ENCODE measurements at regions not wholly inside any gene's neighbourhood (a gene's known extent, or its start where the extent isn't known, plus 50 kb on each side); places are given as distances from the start of the nearest gene placed in this dataset.
A peak's percentile ranks its signal among the peaks of the same experiment; 100 is the strongest.

DNA sequence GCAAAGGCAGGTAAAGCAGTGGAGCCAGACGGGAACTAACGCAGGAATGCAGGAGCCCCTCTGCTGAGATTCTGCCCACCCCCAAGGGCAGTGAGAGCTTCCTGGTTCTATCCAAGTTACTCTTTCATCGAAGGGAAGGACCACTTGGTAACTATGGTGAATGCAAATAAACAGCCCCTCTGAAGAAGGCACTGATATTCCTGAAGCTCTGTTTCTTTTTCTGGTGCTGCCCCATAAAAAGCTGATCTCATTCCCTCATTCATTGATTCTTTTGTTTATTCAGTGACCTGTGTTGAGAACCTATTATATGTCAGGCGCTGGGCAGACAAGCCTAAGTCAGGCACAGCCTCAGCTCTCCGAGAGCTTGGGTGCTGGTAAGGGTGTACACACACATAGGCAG is 217.3 kb downstream of the SNX10 start:
- 68 to 86% methylated on average over 4 to 5 of the region's 5 CpGs for WGBS, 2 experiments (ENCODE audit: insufficient coverage in 1 of 2, insufficient read length in 1 of 2)
- Mint-ChIP-seq H3K4me3 (no peak overlapping the region), H3K27ac (no peak overlapping the region), H3K36me3 (ENCODE audit: low read depth) (no peaks in the 10 kb centered on the region), H3K27me3 (ENCODE audit: insufficient read depth) (no peaks in the 10 kb centered on the region), H3K9me3 (no peaks in the 10 kb centered on the region), H3K4me1 (peaks cover 2% of the 10 kb centered on the region)
- DNase-seq = no peak
- no peaks in the 10 kb centered on the region for H3K4me1 ChIP-seq (ENCODE audit: control insufficient read depth, insufficient read depth, low read length)
- no peak for TF ChIP-seq CTCF (conservative IDR thresholded peaks at IDR 0.05)
- no peaks in the 10 kb centered on the region for H3K27me3 ChIP-seq (ENCODE audit: control insufficient read depth, insufficient read depth, low read length, poor library complexity, severe bottlenecking)
- H3K27ac ChIP-seq (ENCODE audit: low read depth, low read length) = peak overlapping the region; percentile 62
- no peak overlapping the region for H3K4me3 ChIP-seq (ENCODE audit: low read length)
- H3K9me3 ChIP-seq (ENCODE audit: control insufficient read depth, low read length) = no peaks in the 10 kb centered on the region
- H3K9ac ChIP-seq (ENCODE audit: extremely low read depth, low read length, poor library complexity, severe bottlenecking) = no peak overlapping the region
- no peaks in the 10 kb centered on the region for H3K36me3 ChIP-seq (ENCODE audit: control insufficient read depth, insufficient read depth, low read length)

- H3K27ac ChIP-seq (ENCODE audit: low read depth, low read length) = no peak overlapping the region
- Mint-ChIP-seq H3K36me3 (ENCODE audit: low read depth) (no peaks in the 10 kb centered on the region), H3K27ac (no peak overlapping the region), H3K4me1 (peaks cover 2% of the 10 kb centered on the region), H3K27me3 (ENCODE audit: insufficient read depth) (no peaks in the 10 kb centered on the region), H3K9me3 (no peaks in the 10 kb centered on the region), H3K4me3 (no peak overlapping the region)
- DNase-seq = no peak
- no peak overlapping the region for H3K4me3 ChIP-seq (ENCODE audit: low read length)
- WGBS, 2 experiments (ENCODE audit: insufficient coverage in 1 of 2, insufficient read length in 1 of 2) = 89 to 98% methylated on average over 1 to 4 of the region's 5 CpGs
- no peaks in the 10 kb centered on the region for H3K4me1 ChIP-seq (ENCODE audit: control insufficient read depth, insufficient read depth, low read length)
- H3K9me3 ChIP-seq (ENCODE audit: control insufficient read depth, low read length) = no peaks in the 10 kb centered on the region
- no peaks in the 10 kb centered on the region for H3K36me3 ChIP-seq (ENCODE audit: control insufficient read depth, insufficient read depth, low read length)
- H3K9ac ChIP-seq (ENCODE audit: extremely low read depth, low read length, poor library complexity, severe bottlenecking) = no peak overlapping the region
- H3K27me3 ChIP-seq (ENCODE audit: control insufficient read depth, insufficient read depth, low read length, poor library complexity, severe bottlenecking) = no peaks in the 10 kb centered on the region
- no peak for TF ChIP-seq CTCF (conservative IDR thresholded peaks at IDR 0.05)
Observed at GRCh38 chr7:26510231-26510957, 218.7 kb downstream of the SNX10 start.

DNA sequence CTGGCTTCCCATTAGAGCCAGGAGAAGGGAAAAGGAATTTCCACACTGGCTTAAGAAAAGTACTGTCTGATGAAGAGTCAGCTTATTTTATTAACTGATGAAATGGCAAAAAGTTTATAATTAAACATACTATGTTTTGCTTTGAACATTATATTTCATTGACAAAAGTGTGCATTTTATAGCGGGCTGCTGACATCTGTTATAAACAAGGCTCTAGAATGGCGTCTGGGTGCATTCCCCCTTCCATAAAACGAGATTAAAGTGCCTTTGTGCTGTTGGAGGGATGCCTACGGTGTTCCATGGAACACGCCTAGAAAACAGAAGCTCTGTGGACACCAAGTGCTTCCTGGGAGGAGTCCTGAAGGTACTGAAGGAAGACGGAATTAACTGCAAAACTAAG is 220.2 kb downstream of the SNX10 start:
- H3K4me3 Mint-ChIP-seq = no peak overlapping the region
- DNase-seq = no peak
- Histone ChIP-seq H3K36me3 (ENCODE audit: control insufficient read depth, insufficient read depth, low read length) (no peaks in the 10 kb centered on the region), H3K27ac (ENCODE audit: low read depth, low read length) (no peak overlapping the region), H3K27me3 (ENCODE audit: control insufficient read depth, insufficient read depth, low read length, poor library complexity, severe bottlenecking) (no peaks in the 10 kb centered on the region), H3K9me3 (ENCODE audit: control insufficient read depth, low read length) (no peaks in the 10 kb centered on the region), H3K9ac (ENCODE audit: extremely low read depth, low read length, poor library complexity, severe bottlenecking) (no peak overlapping the region), H3K4me1 (ENCODE audit: control insufficient read depth, insufficient read depth, low read length) (no peaks in the 10 kb centered on the region), H3K4me3 (ENCODE audit: low read length) (no peak overlapping the region)
- WGBS, 2 experiments (ENCODE audit: insufficient coverage in 1 of 2, insufficient read length in 1 of 2) = 87 to 91% methylated on average over 6 of the region's 6 CpGs
- no peak for TF ChIP-seq CTCF (conservative IDR thresholded peaks at IDR 0.05)
- no peaks in the 10 kb centered on the region for H3K27me3 Mint-ChIP-seq (ENCODE audit: insufficient read depth)
- no peaks in the 10 kb centered on the region for H3K9me3 Mint-ChIP-seq
- peaks cover 2% of the 10 kb centered on the region for H3K4me1 Mint-ChIP-seq
- no peak overlapping the region for H3K27ac Mint-ChIP-seq
- no peaks in the 10 kb centered on the region for H3K36me3 Mint-ChIP-seq (ENCODE audit: low read depth)
